Activated CD4-positive, CD25-positive, alpha-beta regulatory T cell (primary cell): ENCODE measurements at regions not wholly inside any gene's neighbourhood (a gene's known extent, or its start where the extent isn't known, plus 50 kb on each side); places are given as distances from the start of the nearest gene placed in this dataset.
A peak's percentile ranks its signal among the peaks of the same experiment; 100 is the strongest.
"Not testable (repeated sequence)": the region's sequence is repeated elsewhere in the genome, so short reads cannot be mapped to it uniquely, and the experiment has no call there.

Source experiments
- DNase-seq, 4 experiments: peaks; one replicate each; lab custom pipeline; 2025; lab: John Stamatoyannopoulos, UW

GRCh38 chr2:7634409-7634808 is 717.2 kb downstream of the RNF144A start:
- DNase-seq, result no peak

GRCh38 chr2:7639476-7639875 is 722.3 kb downstream of the RNF144A start:
- no peak for DNase-seq

DNA sequence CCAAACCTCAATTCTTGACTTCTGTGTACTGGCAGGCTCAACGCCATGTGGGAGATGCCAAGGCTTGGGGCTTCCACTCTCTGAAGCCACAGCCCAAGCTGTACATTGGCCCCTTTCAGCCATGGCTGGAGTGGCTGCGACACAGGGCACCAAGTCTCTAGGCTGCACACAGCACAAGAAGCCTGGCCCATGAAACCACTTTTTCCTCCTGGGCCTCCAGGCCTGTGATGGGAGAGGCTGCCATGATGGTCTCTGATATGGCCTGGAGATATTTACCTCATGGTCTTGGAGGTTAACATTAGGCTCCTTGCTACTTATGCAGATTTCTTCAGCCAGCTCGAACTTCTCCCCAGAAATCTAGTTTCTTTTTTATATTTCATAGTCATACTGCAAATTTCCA is 724.1 kb downstream of the RNF144A start:
- DNase-seq, result not testable (repeated sequence)

- DNase-seq, result no peak
These were observed 728.8 kb downstream of the RNF144A start for GRCh38 chr2:7646024-7646423.

DNA sequence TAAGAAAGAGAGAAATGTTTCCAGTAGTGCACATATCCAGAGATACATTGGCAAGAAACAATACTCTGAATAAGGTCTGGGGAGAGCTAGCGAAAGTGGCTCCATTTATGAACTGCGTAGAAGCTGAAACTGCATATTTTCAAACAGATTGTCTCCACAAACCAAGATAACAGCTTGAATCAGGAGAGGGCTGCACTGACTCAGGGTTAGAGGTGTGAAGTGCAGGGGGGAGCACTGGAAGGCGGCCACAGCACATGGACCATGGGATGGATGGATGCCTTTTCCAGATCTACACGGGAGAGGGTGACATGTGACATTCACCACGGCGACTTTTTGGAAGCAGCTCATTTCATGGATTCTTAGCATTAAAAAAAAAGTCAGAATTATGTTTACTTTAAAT is 729.4 kb downstream of the RNF144A start:
- DNase-seq, result no peak

GRCh38 chr2:7648221-7648795 is 731.1 kb downstream of the RNF144A start:
- no peak for DNase-seq

GRCh38 chr2:7649461-7650228 is 732.4 kb downstream of the RNF144A start:
- DNase-seq, result no peak

GRCh38 chr2:7653617-7654016 is 736.4 kb downstream of the RNF144A start:
- no peak for DNase-seq

- no peak for DNase-seq
These were observed 738.4 kb downstream of the RNF144A start for GRCh38 chr2:7655629-7656028.

- not testable (repeated sequence) for DNase-seq
These were observed 740.3 kb downstream of the RNF144A start for GRCh38 chr2:7657526-7657925.

DNA sequence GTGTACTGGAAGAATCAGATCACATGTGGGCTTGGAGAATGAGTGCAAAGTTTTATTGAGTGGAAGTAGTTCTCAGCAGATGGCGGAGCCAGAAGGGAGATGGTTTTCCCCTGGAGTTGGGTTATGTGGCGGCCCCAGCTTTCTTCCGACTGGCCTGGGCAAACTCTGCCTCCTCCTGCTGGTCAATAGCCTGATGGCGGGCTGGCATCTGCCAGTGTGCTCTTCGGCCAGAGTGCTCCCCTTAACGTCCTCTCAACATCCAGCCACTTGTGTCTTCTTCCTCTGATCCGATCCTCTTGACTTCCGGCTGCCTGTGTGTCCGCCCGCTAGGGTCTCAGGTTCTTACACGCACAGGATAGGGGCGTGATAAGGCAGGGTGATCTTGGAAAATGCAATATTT is 741.3 kb downstream of the RNF144A start:
- DNase-seq, result no peak

GRCh38 chr2:7660816-7661215 is 743.6 kb downstream of the RNF144A start:
- DNase-seq, result no peak

GRCh38 chr2:7661502-7661901 is 744.3 kb downstream of the RNF144A start:
- DNase-seq, result no peak

- DNase-seq, result no peak
These were observed 748.7 kb downstream of the RNF144A start for GRCh38 chr2:7665880-7666279.

DNA sequence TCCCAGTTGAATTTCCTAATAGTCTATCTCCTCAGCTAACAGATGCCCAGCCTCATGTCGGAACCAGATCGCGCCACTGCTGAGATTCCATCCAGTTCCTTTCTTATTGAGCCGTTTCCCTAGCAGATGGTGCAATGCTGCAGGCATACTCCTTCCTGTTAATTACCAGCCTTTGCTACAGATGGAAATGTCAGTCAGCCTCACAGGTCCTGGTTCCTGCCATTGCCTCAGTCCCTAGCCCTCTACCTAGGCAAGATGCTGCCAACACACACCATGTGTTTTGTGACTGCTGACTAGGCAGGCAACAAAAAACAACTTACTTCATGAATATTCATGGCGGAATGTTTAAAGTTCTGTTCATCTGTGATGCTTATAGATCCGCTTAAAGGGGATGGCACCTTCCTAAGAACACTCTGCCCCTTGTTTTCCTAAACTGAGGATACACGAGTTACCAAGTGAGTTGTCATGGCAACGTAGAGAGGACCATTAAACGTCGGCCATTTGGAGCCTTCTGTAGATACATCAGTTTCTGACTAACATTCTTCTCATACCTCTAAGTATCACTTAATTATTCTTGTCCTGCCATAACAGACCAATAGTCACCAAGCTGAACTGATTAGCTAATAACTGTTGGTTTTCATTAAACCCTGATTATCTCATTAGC is 749.5 kb downstream of the RNF144A start:
- DNase-seq, result no peak

DNA sequence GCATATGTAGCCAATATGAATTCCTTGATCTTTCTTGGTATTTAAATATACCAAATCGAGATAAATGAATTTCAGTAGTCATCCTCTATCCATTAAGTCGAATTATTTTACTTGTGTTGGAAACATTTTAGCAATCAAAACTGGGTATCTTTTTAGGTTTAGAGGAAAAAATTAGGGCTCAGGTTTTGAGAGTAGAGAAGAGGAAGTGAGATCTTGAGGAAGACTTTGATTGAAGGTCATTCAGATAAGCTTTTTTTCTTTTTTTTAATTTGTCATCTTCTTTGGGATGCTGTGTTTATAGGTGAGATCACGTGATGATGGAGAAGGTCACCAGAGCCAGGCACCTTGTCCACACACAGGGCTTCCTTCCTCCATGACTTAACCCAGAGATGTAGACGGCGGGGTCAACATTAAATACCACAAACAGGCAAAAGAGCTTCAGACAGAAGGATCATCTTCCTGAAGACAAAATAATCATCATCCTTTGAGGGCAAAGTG is 750.1 kb downstream of the RNF144A start:
- DNase-seq, result no peak

- DNase-seq, result no peak
These were observed 753.9 kb downstream of the RNF144A start for GRCh38 chr2:7670905-7671641.

DNA sequence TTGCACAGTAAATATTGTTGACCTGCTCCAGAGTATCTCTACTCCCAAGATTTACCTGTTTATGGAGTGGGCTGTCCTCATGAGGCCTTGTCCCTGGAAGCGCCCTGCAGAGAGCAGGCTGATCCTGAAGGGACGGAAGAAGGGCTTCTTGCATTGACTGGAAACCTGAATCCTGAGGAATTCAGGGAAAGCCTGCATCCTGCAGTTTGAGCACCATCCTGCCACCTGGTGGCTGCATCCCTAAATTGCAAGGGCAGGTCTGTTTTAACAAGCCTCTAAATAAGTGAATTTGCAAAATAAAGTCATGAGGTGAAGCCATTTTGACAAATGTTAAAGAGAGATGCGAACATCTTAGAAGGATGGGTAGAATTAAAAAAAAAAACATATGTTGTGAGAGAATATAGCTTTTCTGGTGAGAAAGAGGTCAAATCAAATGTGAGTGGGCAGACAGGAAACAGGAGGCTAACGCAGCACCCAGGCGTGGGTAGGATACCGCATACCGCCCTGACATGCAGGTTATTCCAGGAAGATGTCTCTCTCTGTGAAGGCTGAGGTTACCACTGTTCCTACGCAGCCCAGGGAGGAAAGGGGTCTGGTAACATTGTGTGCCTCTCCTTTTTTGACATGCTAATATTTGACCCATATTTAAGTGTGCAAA is 754.9 kb downstream of the RNF144A start:
- DNase-seq, result peak in 2 of 4 experiments; percentile 7 to 19

- no peak for DNase-seq
These were observed 755.5 kb downstream of the RNF144A start for GRCh38 chr2:7672685-7673071.

DNA sequence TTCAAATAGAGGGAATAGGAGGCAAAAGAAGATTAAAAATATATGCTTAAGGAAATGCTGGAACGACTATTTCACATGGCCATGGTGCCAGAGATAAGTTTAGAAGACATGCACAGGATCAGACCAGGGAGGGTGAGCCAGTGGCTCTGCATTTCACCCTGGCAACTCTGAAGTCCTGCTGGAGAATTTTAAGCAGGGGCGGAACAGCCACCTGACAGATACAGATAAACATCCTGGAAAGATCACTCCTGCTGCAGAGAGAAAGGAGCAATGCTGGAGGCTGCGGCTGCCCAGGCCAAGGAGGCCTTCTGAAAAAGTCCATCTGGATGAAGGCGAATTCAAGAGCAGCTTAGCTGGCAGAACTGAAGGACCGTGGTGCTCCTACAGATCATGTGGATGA is 755.9 kb downstream of the RNF144A start:
- DNase-seq, result no peak

DNA sequence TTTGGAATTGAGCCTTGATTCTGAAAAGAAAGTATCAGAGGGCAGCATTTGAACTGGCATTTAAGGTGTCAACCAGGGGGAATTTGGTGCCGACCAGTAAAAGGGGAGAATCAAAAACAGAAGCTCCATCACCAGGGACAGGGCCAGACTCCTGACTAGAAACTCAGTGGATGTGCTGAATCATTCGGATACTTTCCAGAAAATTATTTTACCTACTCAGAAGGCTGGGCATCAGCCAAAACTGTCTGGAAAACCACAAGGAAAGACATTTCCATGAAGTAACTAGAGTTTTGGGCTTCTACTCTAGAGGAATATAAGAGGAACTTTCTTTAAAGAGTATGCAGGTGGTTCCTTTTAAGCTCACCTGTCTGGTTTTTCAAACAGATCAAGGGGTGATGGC is 756.6 kb downstream of the RNF144A start:
- no peak for DNase-seq

- DNase-seq, result no peak
These were observed 757.4 kb downstream of the RNF144A start for GRCh38 chr2:7674606-7675005.
